Loucy (cell line): ENCODE measurements at regions not wholly inside any gene's neighbourhood (a gene's known extent, or its start where the extent isn't known, plus 50 kb on each side); places are given as distances from the start of the nearest gene placed in this dataset.

Experiments
- EZH2phosphoT487 ChIP-seq: fragments of 200-600 bp; IDR thresholded peaks from 2 replicates; pipeline ENCODE4 v1.6.1; 2018; ENCODE audit warnings: antibody characterized with exemption, mild to moderate bottlenecking, moderate library complexity, borderline replicate concordance
- TF ChIP-seq, protein P1 (sequence below): fragments of 200-600 bp; sonication (generic); conservative IDR thresholded peaks from 2 replicates; pipeline ENCODE4 v1.5.1; 2014; ENCODE audit warnings: mild to moderate bottlenecking, antibody characterized with exemption, low read length

DNA sequence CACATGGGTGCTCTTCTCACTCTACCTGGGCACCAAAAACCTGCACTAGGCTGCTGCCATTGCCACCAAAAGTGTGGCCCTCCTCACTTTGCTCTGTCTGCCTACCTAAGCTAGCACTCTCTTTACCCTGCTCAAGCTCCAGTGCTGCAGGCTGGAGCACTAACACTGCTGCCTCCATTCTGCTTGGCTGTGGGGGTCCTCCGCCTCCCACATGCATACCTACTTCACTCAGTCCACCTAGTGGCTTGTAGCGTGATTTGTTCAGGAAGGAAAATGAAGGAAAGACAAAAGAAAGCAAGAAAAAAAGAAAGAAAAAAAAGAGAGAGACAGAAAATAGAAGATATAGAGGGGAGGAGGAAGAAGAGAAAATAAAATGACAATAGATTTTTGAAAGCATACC lies 1339.4 kb upstream of the CHAC2 start:
- TF ChIP-seq, protein P1, sequence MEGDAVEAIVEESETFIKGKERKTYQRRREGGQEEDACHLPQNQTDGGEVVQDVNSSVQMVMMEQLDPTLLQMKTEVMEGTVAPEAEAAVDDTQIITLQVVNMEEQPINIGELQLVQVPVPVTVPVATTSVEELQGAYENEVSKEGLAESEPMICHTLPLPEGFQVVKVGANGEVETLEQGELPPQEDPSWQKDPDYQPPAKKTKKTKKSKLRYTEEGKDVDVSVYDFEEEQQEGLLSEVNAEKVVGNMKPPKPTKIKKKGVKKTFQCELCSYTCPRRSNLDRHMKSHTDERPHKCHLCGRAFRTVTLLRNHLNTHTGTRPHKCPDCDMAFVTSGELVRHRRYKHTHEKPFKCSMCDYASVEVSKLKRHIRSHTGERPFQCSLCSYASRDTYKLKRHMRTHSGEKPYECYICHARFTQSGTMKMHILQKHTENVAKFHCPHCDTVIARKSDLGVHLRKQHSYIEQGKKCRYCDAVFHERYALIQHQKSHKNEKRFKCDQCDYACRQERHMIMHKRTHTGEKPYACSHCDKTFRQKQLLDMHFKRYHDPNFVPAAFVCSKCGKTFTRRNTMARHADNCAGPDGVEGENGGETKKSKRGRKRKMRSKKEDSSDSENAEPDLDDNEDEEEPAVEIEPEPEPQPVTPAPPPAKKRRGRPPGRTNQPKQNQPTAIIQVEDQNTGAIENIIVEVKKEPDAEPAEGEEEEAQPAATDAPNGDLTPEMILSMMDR, result no peak
- TF ChIP-seq EZH2phosphoT487, result no peak
